MG63 (cell line): ENCODE measurements at regions not wholly inside any gene's neighbourhood (a gene's known extent, or its start where the extent isn't known, plus 50 kb on each side); places are given as distances from the start of the nearest gene placed in this dataset.
A peak's percentile ranks its signal among the peaks of the same experiment; 100 is the strongest.

Experiments used
- DNase-seq: peaks from one replicate; pipeline ENCODE4 v3.0.0-alpha.2; 2020
- H3K27me3 ChIP-seq: fragments of 250-450 bp; sonication (Bioruptor Pico); 2 replicates; pipeline ENCODE4 v1.5.1; 2020; ENCODE audit warnings: mild to moderate bottlenecking, moderate library complexity
- H3K36me3 ChIP-seq: fragments of 250-450 bp; sonication (Bioruptor Pico); 2 replicates; pipeline ENCODE4 v1.5.1; 2020; ENCODE audit warnings: mild to moderate bottlenecking, moderate library complexity
- H3K4me3 ChIP-seq: fragments of 250-450 bp; sonication (Bioruptor Pico); 2 replicates; pipeline ENCODE4 v1.5.1; 2020; ENCODE audit warnings: mild to moderate bottlenecking, moderate library complexity
- H3K9me3 ChIP-seq: fragments of 250-450 bp; sonication (Bioruptor Pico); 2 replicates; pipeline ENCODE4 v1.5.1; 2020; ENCODE audit warnings: mild to moderate bottlenecking, moderate library complexity

DNA sequence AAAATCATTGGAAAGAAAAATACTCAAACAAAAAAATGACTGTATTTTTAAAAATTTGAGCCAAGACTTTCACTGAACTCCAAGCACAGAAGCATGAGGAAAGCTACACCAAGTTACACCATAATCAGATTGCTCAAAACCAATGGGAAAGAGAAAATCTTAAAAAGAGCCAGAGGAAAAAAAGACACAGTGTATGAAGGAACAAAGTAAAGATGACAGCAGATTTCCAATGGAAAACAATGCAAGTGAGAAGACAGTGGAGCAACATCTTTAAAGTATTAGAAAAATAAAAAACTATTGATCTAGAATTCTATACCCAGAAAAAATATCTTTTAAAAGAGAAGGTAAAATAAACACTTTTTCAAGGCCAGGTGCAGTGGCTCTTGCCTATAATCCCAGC lies 147.8 kb upstream of the ZBTB40 start:
- H3K36me3 ChIP-seq: no peaks in the 10 kb centered on the region
- H3K4me3 ChIP-seq: no peak overlapping the region
- DNase-seq: no peak
- H3K27me3 ChIP-seq: peaks cover 20% of the 10 kb centered on the region
- H3K9me3 ChIP-seq: peaks cover 10% of the 10 kb centered on the region; the same call in 1 of the 2 replicates

DNA sequence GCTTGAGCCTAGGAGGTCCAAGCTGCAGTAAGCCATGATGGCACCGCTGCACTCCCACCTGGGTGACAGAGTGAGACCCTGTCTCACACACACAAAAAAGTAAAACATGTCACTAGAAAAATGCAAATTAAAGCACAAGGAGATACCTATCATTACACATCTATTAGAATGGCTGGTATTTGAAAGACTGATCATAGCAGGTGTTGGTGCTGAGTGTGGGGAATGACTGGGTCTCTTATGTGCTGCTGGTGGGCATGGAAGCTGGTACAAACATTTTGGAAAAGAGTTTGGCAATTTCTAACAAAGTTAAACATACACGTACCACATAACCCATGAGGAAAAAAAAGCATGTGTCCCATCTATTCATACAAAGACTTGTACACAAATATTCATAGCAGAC lies 142.1 kb upstream of the ZBTB40 start:
- no peaks in the 10 kb centered on the region for H3K36me3 ChIP-seq
- H3K27me3 ChIP-seq: peaks cover 16% of the 10 kb centered on the region
- no peaks in the 10 kb centered on the region; the same call in 1 of the 2 replicates for H3K9me3 ChIP-seq
- DNase-seq: no peak
- no peak overlapping the region for H3K4me3 ChIP-seq

DNA sequence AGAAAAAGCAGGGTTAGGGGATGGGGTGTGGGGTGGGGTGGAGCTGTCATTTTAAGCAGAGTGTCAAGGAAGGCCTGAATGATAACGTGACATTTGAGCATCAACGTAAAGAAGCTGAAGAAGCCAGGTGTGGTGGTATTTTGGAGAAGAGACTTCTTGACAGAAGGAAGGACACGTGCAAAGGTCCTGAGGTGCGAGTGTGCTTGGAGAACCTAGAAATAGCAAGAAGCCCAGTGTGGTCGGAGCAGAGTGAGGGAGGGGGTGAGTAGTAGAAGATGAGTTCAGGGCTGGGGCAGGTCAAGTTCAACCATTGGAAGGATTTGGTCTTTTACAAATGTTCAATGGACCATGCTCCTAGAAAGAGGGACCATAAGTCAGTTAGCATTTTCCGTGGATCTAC lies 140.2 kb upstream of the ZBTB40 start:
- Histone ChIP-seq H3K4me3 (no peak overlapping the region), H3K36me3 (no peaks in the 10 kb centered on the region), H3K27me3 (peaks cover 14% of the 10 kb centered on the region), H3K9me3 (no peaks in the 10 kb centered on the region; the same call in 1 of the 2 replicates)
- DNase-seq: no peak

DNA sequence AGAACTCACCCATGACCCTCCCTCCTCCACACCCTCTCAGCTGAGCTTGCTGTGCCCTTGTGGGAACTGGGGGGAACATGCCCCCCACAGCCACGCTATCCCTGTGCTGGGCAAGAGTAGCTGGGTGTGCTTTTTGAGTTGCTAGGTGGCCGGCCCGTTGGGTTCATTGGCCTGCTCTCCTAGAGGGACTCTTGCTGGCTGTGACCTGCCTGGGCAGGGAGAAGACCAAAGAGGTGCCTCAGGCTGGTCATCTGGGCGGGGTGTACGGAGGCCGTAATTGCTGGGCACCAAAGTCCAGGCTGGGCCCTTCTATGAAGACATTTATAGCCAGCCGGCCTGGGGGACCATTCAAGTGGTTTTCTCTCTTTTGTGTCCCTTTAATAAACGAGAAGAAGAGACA lies 138.3 kb upstream of the ZBTB40 start:
- H3K4me3 ChIP-seq: no peak overlapping the region
- H3K27me3 ChIP-seq: peaks cover under 1% of the 10 kb centered on the region; the same call in 1 of the 2 replicates
- H3K36me3 ChIP-seq: no peaks in the 10 kb centered on the region
- no peaks in the 10 kb centered on the region for H3K9me3 ChIP-seq
- DNase-seq: no peak

DNA sequence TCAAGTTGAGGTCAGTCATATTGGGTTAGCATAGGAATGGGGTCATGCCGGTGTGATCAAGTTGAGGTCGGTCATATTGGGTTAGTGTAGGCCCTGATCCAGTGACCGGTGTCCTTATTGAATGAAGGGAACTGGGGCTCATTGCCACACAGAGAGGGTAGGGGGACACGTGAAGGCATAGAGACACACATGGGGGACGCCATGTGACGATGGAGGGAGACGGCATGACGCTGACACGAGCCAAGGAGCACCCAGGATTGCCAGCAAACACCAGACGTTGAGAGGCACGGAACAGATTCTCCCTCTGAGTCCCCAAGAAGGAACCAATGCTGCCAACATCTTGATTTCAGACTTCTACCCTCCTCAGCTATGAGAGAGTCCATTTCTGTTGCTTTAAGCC lies 136.9 kb upstream of the ZBTB40 start:
- H3K9me3 ChIP-seq: no peaks in the 10 kb centered on the region
- DNase-seq: no peak
- H3K4me3 ChIP-seq: no peak overlapping the region

DNA sequence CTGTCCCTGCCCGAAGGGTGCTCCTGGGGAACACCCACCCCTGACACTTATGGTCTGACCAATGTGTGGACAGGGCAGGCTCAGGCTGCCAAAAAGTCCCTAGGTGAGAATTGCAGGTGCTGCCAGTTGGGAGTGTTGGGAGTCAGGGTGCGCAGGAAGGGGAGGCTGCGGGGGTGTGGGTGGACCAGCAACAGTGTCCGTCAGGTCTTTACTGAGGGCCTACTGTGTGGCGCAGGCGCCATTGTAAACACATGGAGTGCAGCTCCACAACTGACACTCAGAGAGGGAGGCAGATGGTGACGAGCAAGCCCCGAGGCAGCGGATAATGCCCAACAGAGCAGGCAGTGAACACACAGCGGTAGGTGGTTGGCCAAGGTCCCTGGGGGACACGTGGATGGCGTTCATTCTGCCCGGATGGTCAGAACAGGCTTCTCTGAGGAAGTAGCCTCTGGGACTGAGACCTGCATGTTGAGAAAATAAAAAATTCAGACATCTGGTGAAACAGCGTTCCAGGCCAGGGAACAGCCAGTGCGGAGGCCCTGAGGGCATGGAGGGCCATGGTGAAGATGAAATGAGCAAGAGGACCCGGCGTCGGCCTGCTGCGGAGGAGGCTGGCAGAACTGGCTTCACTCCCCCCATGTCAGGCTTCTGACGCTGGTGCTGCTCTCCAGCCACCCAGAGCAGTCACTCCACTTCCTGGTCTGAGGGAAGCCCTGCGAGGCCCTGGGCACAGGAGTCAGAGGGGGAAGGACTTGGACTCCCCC lies 136.2 kb upstream of the ZBTB40 start:
- H3K36me3 ChIP-seq: no peaks in the 10 kb centered on the region
- no peak for DNase-seq
- no peaks in the 10 kb centered on the region for H3K9me3 ChIP-seq
- H3K27me3 ChIP-seq: no peaks in the 10 kb centered on the region; the same call in 1 of the 2 replicates
- H3K4me3 ChIP-seq: no peak overlapping the region

More for the DNA sequence above, 136.9 kb upstream of the ZBTB40 start:
- no peaks in the 10 kb centered on the region; the same call in 1 of the 2 replicates for H3K27me3 ChIP-seq
- H3K36me3 ChIP-seq: no peaks in the 10 kb centered on the region

DNA sequence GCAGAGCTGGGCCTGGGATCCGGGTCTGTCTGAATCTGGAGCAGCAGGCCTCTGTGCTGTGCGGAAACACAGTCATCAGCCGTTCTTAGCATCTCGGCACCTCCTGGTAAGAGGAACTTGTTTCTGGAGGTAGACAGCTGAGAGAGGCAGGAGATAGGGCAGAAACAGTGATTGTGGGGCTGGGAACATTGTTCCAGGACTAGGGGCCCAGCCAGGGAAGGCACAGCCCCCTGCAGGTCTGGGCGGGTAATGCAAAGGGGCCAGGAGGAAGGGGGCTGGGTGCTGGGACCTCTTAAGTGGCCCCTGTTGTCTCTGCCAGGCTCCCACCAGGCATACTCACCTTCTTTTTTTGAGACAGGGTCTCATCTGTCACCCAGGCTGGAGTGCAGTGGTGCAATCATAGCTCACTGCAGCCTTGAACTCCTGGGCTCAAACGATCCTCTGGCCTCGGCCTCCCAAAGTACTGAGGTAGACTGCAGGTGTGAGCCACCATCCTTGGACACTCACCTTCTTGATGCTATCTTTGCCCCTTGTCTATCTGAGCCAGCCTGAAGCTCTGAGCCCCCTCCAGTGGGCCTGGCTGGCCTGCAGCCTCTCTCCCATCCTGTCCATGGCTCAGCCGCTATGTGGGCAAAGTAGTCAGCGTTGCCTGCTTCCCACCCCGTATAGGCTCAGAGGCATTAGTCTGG lies 134.3 kb upstream of the ZBTB40 start:
- H3K9me3 ChIP-seq: no peaks in the 10 kb centered on the region
- H3K36me3 ChIP-seq: no peaks in the 10 kb centered on the region
- H3K4me3 ChIP-seq: no peak overlapping the region
- H3K27me3 ChIP-seq: no peaks in the 10 kb centered on the region; the same call in 1 of the 2 replicates
- no peak for DNase-seq

DNA sequence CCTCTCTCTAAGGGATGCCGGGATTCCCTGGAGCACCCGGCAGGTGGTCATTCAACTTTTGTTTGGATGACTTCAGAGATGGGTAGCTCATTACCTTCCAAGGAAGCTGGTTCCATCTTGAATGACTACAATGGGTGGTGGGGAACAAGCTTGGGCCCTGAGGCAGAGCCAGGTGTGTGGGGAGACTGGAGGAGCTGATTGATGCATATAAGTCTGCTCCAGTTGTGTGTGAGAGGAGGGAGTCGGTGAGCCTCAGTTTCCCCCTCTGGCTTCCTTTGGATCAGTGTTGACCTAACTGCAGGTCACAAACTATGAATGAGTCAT lies 133.8 kb upstream of the ZBTB40 start:
- Histone ChIP-seq H3K4me3 (no peak overlapping the region), H3K36me3 (no peaks in the 10 kb centered on the region), H3K9me3 (no peaks in the 10 kb centered on the region), H3K27me3 (no peaks in the 10 kb centered on the region; the same call in 1 of the 2 replicates)
- no peak for DNase-seq

DNA sequence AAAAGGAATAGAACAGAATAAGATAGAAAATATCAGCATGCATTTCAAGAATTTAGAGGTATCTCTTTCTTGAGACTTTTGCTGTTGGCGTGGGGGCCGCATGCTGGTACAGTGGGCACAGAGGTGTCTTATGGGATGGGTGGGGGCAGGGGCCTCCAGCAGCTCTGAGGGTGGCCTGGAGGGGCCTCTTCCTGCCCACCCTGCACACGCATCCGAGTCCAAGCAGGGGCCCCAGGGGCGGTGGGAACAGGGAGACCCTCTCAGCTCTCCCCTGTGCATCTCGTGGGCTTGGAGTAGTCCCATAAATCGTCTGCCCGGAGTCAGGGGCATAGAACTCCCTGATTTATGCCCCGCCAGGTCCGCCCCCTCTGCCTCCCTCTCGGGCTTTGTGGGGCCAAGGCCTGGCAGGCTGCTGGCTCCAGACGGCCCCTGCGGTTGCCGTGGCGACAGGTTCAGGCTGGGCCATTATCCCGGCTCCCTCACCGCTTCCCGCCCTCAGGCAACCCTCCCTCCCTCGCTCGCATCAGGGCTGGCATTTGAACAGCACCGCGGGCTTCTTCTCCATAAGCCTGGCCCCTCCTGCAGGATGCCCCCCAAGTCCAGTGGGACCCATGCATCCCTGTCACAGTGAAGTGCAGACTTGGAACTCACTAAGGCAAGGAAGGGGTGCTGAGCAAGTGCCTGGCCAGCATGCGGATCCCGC lies 133.2 kb upstream of the ZBTB40 start:
- Histone ChIP-seq H3K4me3 (no peak overlapping the region), H3K27me3 (no peaks in the 10 kb centered on the region), H3K36me3 (no peaks in the 10 kb centered on the region), H3K9me3 (no peaks in the 10 kb centered on the region)
- DNase-seq: no peak

DNA sequence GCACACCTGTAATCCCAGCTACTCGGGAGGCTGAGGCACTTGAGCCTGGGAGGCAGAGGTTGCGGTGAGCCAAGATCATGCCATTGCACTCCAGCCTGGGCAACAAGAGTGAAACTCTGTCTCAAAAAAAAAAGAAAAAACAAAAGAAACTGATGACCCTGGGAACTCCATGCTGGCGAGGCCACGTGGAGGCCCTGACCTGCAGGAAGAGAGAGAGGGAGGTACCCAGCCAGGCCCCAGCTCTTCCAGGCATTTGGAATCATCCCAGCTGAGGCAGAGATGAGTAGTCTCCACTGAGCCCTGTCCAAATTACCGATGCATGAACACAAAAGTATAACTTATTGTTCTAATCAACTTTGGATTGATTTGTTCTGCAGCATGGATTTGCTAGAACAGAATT lies 132.0 kb upstream of the ZBTB40 start:
- peak; percentile 21 for DNase-seq
- Histone ChIP-seq H3K36me3 (no peaks in the 10 kb centered on the region), H3K4me3 (no peak overlapping the region), H3K27me3 (no peaks in the 10 kb centered on the region), H3K9me3 (no peaks in the 10 kb centered on the region)

DNA sequence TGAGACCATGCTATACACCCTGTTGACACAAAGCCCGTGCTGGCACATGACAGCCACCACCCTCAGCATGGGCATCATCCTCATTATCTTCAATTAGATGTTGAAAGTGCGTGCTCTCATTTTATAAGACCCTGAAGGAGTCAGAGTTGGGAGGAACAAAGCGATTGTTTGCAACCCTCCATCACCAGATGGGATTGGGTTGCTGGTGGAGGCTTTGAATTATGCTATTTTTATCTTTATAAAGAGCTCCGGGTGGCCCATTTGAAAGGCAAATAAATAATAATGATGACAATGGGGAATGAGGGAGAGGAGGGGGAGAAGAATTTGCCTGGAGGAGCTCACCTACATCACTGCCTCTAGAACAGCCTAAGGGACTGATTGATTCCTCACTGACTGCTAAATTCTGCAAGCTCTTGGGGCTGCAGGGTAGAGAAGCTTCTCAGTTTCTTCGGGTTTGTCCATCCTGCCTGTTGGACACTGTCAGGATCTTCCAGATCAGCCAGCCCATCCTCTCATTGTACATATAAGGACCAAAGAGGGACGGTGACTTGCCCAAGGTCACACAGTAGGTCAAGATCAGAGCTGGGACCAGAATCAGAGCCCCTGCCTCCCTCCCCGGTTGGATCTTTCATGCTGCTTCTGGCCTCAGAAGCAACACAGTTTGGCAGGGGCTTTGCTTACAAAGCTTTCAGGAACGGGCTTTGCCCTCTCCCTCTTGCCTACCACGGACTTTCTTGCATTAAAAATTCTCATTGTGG lies 130.9 kb upstream of the ZBTB40 start:
- no peaks in the 10 kb centered on the region for H3K27me3 ChIP-seq
- no peaks in the 10 kb centered on the region for H3K36me3 ChIP-seq
- DNase-seq: no peak
- no peaks in the 10 kb centered on the region for H3K9me3 ChIP-seq
- H3K4me3 ChIP-seq: no peak overlapping the region

DNA sequence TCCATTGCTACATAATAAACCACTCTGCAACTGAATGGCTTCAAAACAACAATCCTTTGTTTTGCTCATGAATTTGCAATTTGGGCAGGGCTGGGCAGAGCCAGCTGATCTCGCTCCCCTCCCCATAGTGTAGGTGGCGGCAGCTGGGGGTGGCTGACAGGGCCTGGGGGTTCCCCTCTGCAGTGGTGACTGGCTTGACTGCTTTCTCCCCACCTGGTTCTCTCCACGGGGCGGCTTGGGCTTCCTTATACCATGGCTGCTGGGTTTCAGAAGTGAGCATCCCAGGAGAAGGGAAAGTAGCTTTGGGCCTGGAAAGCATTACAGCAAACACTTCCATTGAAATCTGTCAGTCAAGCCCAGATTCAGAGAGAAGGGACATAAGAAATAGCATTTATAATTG lies 129.7 kb upstream of the ZBTB40 start:
- no peak for DNase-seq
- Histone ChIP-seq H3K36me3 (no peaks in the 10 kb centered on the region), H3K9me3 (no peaks in the 10 kb centered on the region), H3K27me3 (no peaks in the 10 kb centered on the region), H3K4me3 (no peak overlapping the region)

DNA sequence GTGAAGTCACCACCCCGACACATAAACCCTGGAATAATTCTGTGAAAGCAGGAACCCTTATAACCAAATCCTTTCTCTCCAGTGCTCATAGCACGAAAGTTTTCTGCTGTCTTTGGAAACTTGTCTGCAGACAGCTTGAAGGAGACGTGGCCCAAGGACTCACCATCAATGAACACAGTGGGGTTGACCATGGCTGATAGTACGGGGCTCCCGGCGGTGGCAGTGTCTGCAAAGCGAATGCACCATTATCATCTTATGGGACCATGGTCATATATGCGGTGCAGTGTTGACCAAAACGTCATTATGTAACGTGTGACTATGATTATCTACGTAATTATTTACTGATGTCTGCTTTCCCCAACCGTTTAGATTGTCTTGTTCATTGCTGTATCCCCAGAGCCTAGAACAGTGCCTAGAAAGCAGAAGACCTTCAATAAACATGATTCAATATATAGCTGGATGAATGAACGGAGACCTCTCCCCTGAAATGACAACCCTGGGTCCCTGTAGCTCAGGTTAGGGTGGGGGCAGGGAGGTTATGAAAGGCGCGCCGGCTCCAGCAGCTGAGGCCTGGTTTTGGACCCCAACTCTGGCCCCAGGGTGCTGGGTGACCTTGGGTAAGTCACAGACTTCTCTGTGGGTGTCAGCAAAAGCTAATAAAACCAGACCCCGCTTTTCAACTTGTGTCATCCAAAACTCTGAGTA lies 128.4 kb upstream of the ZBTB40 start:
- H3K36me3 ChIP-seq: no peaks in the 10 kb centered on the region
- H3K27me3 ChIP-seq: no peaks in the 10 kb centered on the region
- DNase-seq: no peak

DNA sequence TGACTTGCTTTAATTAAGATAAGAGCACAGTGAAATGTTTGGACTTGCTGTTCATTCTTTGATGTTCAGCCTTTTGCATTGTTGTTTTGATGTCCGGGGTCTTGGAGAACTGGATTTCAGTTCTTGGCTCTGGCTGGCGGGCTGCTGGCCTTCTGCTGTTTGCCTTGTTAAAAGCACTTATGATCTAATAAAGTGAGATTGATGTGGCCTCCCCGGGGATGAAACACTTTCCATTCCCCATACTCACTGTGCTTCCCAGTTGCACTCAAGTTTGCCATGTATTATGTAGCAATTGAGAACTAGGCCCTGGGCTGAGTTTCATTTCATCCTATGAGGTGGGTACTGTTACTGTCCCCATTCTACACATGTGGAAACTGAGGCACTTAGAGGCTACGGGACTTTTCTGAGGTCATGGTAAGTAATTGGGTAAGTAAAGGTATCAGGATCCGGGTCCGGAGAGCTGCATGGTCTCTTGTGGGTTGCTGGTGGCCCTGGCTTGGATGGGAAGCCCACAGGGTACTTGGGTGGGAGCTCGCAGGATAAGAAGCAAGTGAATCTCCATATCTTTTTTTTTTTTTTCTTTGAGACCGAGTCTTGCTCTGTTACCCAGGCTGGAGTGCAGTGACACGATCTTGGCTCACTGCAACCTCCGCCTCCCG lies 127.7 kb upstream of the ZBTB40 start:
- no peaks in the 10 kb centered on the region for H3K9me3 ChIP-seq
- H3K36me3 ChIP-seq: no peaks in the 10 kb centered on the region
- DNase-seq: no peak
- H3K4me3 ChIP-seq: no peak overlapping the region
- no peaks in the 10 kb centered on the region for H3K27me3 ChIP-seq

More for the DNA sequence above, 128.4 kb upstream of the ZBTB40 start:
- no peaks in the 10 kb centered on the region for H3K9me3 ChIP-seq
- H3K4me3 ChIP-seq: no peak overlapping the region

DNA sequence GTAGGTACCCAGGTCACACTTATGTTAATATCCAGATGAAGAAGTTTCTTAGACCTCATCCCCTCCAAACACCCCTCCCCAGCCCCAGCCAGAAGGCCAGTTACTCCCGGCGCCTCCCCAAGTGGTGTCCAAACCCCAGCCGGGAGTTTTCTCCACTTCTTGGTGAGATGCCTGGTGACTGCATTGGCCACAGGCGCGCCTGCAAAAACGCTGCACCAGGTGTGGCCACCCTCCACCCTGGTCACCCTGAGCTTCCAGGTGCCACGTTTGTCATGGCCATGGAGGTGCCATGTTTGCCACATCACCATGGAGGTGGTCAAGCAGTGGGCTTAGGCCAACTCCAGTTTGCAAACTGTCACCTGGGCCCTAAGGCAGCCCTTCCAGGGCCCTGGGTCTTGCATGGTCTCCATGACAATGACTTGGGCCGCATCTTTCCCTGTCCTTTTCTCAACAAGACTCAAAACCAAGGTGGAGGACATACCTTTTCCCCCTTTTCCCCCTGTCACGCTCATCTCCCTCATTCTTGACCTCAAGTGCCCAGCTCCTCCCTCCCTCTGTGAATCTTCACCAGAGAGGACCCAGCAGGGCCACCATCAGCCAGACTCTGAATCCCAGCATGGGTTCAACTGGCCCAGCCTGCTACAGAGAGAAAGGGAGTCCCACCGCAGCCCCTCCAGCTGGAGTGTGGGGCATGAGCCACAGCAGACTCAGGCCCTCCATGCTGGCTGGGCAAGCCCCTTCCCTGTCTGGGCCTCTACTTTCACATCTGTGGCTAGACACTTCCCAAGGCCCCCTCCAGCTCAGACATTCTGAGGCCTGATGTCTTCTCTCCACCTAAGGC lies 125.9 kb upstream of the ZBTB40 start:
- Histone ChIP-seq H3K9me3 (no peaks in the 10 kb centered on the region), H3K27me3 (no peaks in the 10 kb centered on the region), H3K36me3 (no peaks in the 10 kb centered on the region), H3K4me3 (no peak overlapping the region)
- DNase-seq: no peak
